IPS-18c (cell line): ENCODE measurements at regions not wholly inside any gene's neighbourhood (a gene's known extent, or its start where the extent isn't known, plus 50 kb on each side); places are given as distances from the start of the nearest gene placed in this dataset.

ENCODE experiments used
- H3K4me3 ChIP-seq: 2 replicates; pipeline ENCODE4 v1.7.0; 2013; ENCODE audit warnings: low read depth, mild to moderate bottlenecking, low read length, moderate library complexity; ENCODE audit not compliant: insufficient read depth
- H3K9me3 ChIP-seq: one replicate; pipeline ENCODE4 v1.6.1; 2013; ENCODE audit warnings: mild to moderate bottlenecking, low read length, moderate library complexity; ENCODE audit not compliant: control insufficient read depth, insufficient read depth

DNA sequence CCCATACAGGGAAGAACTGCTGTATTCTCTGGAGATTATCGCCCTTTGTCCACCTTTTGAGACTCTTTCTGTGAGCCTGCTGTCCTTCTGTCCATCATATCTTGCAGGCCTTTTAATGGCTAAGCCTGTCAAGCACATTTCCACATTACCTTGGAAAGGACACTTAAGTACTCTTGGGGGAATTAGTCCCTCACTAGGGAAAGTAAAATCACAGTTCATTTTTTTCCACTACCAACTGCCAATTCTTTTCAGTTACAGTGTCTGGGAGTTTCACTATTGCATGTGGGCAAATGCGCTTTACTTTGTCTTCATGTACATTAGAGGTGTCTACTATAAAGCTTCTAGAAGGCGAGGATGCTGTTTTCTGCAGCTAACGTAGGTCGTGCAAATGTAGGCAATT lies 242.1 kb downstream of the NSUN3 start:
- no peak overlapping the region for H3K4me3 ChIP-seq
- H3K9me3 ChIP-seq = no peaks in the 10 kb centered on the region

DNA sequence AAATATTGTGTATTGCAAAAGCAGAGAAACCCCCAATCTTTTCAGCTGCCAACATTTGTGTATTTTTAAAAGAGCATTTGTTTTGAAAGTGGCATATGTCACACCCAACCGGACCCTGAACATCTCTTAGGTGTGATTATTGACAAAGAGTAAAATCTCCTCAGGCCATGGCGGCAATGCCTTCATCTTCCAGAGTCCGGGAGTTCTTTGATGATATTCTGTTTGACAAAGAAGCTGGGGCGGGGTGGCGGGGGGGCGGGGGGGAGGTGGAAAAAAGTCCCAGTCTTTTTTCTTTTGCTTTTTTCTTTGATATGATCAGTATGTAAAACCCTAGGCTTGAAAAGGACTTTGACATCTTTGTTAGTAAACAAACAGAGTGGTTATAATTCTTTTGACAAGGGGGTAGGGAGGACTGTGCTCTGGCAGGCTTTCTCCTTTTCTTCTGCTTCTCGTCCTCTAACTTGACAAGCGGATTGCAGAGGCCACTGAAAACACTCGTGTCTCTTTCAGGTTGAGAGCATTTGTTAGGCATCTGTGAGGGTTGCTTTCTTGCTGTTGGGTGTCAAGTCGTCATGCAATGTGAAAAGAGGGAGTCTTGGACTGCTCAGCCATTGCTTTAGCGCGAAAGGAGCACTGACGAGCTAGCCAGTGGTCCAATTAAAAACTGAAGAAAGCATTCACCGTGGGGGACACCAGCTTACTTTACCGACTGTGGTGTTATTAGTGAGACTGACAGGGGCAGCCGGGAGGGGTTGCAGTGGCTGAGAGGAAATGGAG lies 243.2 kb downstream of the NSUN3 start:
- no peak overlapping the region for H3K4me3 ChIP-seq

DNA sequence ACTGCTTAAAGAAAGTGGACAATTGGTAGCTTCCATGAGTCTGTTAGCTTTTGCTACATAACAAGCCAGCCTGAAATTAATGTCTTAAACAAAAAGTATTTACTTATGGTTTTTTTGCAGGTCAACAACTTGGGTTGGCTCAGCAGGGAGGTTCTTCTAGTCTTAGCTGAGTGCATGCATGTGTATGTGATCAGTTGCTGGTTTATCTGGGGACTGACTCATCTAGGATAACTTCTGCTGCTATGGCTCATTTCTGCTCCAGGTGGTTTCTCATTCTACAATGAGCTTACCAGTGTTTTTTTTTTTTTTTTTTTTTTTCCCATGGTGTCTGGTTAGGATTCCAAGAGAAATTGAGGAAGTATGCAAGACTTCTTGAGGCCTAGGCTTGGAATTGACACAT lies 244.7 kb downstream of the NSUN3 start:
- no peaks in the 10 kb centered on the region for H3K9me3 ChIP-seq
- no peak overlapping the region for H3K4me3 ChIP-seq

More for the DNA sequence above, 243.2 kb downstream of the NSUN3 start:
- H3K9me3 ChIP-seq = no peaks in the 10 kb centered on the region

DNA sequence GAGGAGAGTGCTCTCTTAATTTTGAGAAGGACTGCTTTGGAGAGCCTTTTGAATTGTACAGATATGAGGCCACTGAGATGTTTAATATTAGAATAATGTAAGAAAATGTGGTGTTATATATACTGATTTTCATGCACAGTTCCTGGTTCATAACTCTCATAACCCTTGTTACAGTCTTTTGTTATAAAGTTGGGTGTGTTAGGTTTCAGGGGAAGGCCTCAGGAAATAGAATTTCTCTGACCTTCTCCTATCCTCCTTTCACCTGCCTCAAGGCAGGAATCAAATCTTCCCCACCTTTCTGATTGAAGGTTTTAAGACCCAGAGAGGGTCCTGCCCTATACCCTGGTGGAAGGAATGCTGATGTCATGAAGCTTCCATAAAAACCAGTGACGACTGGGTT lies 245.9 kb downstream of the NSUN3 start:
- no peak overlapping the region for H3K4me3 ChIP-seq
- H3K9me3 ChIP-seq = no peaks in the 10 kb centered on the region

DNA sequence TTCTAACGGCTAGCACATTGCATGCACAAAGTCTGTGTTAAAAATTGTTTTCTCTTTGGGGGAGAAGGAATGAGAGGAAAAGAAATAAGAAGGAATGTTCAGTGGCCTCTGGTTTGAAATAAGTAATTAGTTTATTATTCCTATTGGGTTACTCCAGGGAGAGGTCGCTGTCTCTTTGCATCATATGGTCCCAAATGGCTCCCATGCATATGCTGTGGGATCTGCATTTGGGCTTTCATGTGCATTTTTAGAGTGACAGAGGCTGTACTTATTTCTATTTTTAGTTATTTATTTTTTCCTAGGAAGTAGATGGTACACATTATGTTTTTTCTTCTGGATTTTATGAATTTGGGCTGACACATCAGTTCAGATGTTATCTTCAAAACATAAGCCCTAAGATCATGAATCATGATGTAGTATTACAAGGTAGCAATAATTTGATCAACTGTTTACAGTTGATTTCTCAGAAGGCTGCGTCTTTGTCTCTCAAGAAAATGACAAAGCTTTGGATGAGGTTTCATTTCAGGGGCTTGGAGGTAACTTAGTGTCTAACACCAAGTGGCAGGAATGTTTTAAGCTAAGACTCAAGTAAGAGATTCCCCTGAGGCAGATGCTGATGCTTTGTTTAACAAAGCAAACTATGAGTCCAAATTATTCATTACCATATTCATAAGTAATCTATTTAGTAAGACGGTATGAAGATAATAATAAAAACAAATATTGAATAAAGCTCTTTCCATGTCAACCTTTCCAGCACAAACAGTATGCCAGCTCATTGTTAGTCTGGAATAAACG lies 247.7 kb downstream of the NSUN3 start:
- H3K4me3 ChIP-seq = no peak overlapping the region
- no peaks in the 10 kb centered on the region for H3K9me3 ChIP-seq

DNA sequence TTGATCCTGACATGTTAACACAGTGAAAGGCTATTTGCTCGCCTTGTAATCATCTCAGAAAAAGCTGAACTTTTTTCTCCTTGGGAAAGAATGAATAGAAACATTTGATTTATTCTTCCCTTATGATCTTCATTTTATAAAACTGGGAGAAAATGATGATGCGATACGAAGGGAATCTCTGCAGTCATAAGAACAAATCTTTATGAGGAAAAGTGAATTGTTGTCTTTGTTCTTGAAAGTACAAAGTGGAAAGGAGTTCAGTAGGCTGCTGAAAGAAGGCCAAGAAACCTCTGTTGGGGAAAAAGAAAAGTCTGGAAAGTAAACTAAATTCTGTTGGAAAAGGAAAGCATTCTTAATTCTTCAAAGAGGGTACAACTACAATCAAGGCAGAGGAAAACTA lies 248.8 kb downstream of the NSUN3 start:
- Histone ChIP-seq H3K9me3 (no peaks in the 10 kb centered on the region), H3K4me3 (no peak overlapping the region)

DNA sequence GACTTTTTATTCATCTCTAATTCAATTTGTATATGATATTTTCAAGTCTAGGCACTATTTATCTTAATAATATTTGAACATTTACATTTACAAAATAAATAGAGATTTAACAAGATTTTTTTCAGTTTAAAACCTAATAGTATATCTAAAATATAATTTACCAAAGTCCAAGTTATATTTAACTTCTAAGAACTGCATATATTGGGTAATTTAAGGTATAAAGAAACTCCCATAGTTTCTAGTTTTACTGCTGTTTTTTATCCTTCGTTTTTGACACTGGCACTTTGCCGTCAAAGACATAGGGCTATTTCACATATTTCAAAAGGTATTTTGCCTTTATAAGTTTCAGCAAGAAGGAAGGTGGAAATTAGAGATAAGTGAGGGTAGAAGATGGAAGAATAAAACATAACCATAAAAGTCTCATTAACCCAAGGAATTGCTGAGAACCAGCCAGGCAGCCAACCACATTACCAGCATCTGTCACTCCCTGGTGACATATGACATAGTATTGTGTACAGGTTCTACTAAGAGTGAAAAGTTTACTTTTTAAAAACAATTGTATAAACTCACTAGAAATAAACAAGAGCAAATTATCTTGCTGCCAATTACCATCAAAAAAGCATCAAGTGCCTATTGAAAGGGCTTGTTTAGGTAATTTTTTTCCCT lies 251.5 kb downstream of the NSUN3 start:
- Histone ChIP-seq H3K9me3 (no peaks in the 10 kb centered on the region), H3K4me3 (no peak overlapping the region)

DNA sequence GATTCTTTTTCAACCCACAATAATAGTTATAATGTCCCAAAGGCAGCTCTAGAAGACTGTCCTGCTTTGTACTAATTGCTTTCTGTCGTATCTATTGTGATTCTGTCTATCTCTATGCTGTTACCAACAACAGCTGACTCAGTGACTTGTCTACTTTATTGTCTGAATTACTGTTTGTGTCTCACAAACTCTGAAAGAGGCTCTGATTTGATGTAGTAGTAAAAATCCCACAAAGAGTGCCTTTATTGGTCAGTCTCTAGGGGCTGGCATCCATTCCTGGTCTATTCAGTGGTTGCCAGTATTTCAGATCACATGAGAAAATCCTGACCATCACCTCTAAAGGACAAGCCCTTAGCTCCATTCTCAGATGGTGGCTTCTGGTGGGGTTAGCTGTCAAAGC lies 254.2 kb downstream of the NSUN3 start:
- Histone ChIP-seq H3K4me3 (no peak overlapping the region), H3K9me3 (no peaks in the 10 kb centered on the region)

DNA sequence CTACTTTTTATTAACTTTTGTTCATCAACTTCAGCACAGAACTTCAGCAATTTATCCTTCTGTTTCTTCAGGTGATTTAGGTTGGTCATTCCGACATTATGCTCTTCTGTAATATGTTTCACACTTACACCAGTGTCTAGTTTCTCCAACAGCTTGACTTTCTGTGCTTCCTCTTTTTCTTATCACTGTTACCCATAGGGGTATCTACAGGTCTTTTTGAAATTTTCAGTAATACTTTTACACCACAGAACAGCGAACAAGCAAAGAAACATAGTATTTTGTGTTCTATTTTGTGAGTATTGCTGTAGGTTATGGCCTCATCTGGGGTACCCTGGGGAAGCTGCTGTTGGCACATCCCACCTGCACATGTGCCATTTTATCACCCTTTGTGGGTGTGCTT lies 260.7 kb downstream of the NSUN3 start:
- Histone ChIP-seq H3K4me3 (no peak overlapping the region), H3K9me3 (no peaks in the 10 kb centered on the region)

DNA sequence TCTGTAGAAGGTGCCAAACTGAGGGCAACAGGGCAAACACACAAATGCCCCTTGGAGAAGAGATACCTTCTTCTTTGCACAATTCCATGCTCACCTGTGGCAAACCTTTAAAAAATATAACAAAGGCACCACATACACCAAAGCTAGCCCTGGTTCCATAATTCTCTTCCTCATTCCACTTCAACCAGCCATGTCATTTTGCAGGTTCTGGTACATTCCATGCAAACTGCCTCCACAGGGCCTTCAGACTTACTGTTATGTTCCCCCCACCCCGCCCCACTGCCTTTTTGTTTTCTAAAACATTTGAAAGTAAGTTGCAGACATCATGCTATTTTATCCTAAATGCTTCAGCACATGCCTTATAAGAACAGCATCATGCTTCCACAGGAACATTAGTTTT lies 269.0 kb downstream of the NSUN3 start:
- Histone ChIP-seq H3K4me3 (no peak overlapping the region), H3K9me3 (no peaks in the 10 kb centered on the region)

DNA sequence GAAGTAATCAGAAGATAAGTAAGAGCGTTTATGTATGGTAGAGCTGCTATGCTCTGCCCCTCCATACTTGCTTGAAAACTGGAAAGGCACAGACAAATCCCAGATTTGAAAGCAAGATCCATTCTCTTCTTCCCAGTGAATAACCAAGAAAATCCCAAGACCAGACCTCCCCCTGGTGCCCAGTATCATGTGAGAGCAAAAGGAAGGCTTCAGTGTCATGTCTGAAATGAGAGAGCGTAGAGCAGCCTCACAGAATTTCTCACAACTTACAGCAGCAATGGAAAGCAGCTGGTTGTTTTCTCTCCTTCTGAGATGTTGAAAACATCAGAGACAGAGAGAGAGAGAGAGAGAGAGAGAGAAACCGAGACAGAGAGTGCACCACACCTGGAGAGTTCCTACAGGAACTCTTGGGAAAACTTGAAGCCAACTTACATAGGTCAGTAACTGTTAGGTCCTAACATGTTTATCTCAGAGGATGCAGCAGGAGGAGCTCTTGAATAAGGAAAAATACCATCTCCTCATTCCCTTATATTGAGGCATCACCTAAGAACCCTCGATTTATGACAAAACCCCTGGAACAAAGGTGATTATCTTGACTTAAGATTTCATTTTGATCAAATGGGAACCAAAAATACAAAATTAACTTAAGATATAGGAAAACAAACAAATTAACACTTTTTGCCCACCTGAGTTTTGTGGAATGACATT lies 273.3 kb downstream of the NSUN3 start:
- Histone ChIP-seq H3K9me3 (no peaks in the 10 kb centered on the region), H3K4me3 (no peak overlapping the region)

DNA sequence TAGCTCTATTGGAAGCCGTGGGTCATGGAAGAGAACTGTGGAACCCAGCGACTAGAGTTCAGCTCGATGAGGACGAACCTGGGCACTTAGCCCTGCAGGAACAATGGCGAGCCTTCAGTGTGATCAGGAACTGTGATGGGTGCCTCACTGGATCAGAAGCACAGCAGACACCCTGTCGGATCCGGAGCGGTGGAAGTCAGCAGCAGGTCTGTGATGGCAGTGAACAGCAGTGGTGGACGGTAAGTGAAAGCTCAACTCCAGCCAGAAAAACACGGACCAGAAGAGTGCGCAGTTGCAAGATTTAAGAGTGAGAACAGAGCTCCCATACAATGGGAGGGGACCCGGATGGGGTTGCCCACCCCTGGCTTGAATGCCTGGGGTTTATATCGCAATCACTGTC lies 282.2 kb downstream of the NSUN3 start:
- no peak overlapping the region for H3K4me3 ChIP-seq
- H3K9me3 ChIP-seq = no peaks in the 10 kb centered on the region

DNA sequence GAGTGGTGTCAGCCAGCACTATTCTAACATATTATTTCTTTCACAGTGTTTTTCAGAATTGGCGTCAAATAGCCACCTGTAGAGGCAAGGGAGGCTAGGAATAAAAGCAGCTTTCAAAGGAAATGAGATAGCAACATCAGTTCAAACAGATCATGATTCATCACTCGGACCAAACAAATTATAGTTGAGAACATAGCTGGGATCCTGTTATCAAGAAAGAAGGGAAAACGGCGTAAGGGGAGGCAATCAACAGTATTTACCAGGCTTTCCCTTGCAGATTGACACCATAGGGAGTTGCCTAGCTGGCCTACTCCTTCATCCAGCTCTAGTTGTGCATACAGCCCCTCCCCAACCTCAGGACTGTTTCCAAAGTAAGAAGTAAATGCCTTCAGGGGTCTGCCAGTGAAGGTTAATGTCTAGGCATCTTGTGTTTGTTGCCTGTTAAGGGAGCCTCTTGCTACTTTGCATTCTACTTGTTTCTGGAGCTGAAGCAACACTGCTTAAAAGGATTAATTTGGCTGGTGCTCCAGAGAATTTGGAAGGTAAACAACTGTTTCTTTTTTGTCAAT lies 286.5 kb downstream of the NSUN3 start:
- Histone ChIP-seq H3K9me3 (no peaks in the 10 kb centered on the region), H3K4me3 (no peak overlapping the region)

DNA sequence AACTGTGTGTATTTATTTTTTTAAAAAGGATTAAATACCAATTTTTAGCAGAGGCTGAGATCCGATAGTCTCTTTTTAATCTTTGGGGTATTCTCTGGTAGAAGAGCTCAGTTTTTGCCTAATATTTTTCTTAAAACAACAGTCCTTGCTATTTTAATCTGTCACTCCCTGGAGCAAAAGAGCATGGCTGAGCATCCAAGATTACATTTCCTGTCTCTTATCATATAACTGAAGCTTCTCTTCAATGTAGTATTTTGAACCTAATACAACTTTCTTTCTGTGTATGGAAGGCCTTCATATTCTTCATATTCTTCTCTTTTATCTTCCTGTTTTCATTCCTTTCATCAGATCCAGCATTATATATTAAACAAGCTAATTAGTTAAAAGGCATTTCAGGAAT lies 293.7 kb downstream of the NSUN3 start:
- H3K9me3 ChIP-seq = no peaks in the 10 kb centered on the region
- H3K4me3 ChIP-seq = no peak overlapping the region

DNA sequence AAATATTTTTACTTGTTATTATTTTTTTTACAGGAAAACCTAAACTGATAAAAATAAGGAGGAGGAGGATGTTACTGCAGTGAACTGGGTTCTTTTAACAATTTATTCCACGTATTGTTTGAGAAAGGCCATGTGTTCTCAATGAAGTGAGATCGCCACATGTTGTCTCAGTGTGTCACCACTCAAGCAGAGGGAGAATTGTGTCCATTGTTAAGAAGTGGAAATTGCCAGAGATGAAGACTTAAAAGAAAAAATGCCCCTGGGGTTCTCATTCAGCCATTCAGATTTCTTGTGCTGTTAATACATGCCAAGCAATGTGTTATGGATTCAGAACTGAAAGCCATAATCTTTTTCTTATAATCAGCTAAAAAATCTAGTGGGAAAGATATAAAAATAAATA lies 297.1 kb downstream of the NSUN3 start:
- Histone ChIP-seq H3K9me3 (no peaks in the 10 kb centered on the region), H3K4me3 (no peak overlapping the region)

DNA sequence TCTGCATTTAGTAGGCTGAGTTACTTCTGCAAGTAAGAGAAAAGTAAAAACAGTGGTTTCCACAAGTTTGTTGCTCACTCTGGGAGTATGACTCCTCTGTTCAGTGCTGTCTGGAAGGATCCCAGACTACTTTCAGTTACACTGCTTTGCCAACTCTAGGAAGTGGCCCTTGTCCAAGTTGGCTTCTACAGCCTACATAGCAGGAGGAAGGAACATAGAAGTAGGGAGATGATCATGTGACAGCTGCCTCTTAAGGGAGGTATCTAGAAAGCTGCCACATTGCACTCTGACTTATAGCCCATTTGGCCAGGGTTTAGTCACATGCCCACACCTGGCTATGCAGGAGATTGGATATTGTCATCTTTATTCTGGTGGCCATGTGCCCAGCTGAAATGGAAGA lies 298.1 kb downstream of the NSUN3 start:
- Histone ChIP-seq H3K9me3 (no peaks in the 10 kb centered on the region), H3K4me3 (no peak overlapping the region)

DNA sequence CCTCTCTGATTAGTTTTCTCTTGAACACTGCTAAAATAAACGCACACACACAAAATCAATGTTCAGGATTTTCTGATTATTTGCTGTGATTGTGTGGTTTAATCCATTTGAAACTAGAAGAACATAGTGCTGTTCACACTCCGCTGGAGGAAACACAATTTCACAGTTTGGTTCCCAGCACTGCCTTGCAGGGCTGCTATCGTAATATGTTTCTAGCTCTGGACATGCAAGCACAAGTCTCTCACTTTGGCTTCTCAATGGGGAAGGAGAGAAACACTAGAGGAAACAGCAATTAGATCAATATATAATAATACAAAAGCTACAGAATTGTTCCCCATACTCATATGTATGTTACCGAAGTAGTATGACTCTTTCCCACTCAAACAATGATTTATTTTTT lies 299.5 kb downstream of the NSUN3 start:
- no peak overlapping the region for H3K4me3 ChIP-seq

More for the DNA sequence above, 299.5 kb downstream of the NSUN3 start:
- no peaks in the 10 kb centered on the region for H3K9me3 ChIP-seq
